GM03348 (cell line): ENCODE measurements at regions not wholly inside any gene's neighbourhood (a gene's known extent, or its start where the extent isn't known, plus 50 kb on each side); places are given as distances from the start of the nearest gene placed in this dataset.

ENCODE experiments used
- DNase-seq: peaks from one replicate; pipeline ENCODE4 v3.0.0; 2012; ENCODE audit warnings: low spot score

GRCh38 chr3:25362118-25362517, 65.9 kb upstream of the RARB start:
- DNase-seq: no peak

DNA sequence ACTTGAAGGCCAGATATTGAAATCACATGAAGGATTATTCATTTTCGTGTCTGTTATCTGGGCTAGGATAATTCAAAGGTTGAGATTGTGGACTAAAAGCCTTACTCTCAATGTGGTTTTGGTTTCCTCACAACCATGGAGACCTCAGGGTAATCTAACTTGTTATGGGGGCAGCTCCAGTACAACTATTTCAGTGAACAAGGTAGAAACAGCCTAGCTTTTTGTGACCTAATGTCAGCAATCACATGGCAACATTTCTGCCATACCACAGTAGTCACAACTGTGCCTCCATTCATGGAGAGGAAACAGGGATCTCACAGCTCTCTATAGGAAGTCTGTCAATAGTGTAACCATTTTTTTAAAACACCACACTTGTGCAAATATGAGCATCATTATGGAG, 62.4 kb upstream of the RARB start:
- no peak for DNase-seq

GRCh38 chr3:25367025-25367424, 61.0 kb upstream of the RARB start:
- no peak for DNase-seq

DNA sequence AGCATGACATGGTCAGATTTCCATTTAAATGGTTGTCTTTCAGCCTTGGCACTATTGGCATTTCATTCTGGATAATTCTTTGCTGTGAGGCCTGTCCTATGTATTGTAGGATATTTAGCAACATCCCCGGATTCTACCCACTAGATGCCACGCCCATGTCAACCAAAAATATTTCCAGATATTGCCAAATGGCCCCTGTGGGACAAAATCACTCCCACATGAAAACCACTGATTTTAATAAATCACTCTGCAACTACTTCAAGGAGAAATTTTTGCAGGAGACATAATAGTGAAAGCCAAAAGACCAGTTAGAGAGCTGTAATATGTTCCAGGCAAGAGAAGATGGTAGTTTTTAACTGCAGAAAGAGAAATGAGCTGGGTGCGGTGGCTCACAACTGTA, 55.9 kb upstream of the RARB start:
- DNase-seq: peak; percentile 51

GRCh38 chr3:25376340-25376739, 51.7 kb upstream of the RARB start:
- no peak for DNase-seq

DNA sequence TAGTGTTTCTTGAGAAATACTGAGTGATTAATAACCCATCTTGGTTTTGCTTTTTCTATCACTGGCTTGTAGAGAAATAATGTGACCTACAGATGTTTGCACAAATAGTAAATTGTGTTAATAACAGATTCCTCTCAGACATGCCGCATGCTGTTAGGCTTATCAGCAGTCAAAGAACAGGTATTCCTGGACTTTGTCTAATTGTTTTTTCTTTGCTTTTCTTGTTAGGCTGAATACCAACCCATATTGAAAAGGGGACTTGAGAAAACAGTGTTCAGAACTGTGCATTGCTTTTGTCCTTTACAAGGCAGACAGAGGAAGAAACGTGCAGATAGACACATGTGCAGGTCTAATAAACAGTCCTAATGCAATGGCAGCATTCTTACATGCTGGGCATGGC, 51.0 kb upstream of the RARB start:
- no peak for DNase-seq
